Heart right ventricle (tissue), 16 donors: ENCODE measurements at regions not wholly inside any gene's neighbourhood (a gene's known extent, or its start where the extent isn't known, plus 50 kb on each side); places are given as distances from the start of the nearest gene placed in this dataset.

Experiments
- ATAC-seq, 8 donors: fragments of 200-7000 bp; cut with Tn5 transposase; one replicate each; pipeline ENCODE4 v1.9.1; 2020; ENCODE audit warnings: mild to moderate bottlenecking in 8 of 8, moderate library complexity in 8 of 8, moderate number of reproducible peaks in 1 of 8
- DNase-seq, 2 donors: peaks; one replicate each; pipeline ENCODE4 v3.0.0-alpha.2; 2020
- H3K27ac ChIP-seq, 10 donors: fragments of 200-600 bp; sonication (generic) in 2 of 10; one replicate each; pipeline versions ENCODE4 v1.5.0 to v1.8.0; 2020 to 2022; ENCODE audit warnings: mild to moderate bottlenecking in 3 of 10
- H3K27me3 ChIP-seq, 7 donors: fragments of 200-600 bp; one replicate each; pipeline ENCODE4 v1.8.0; 2021 to 2022; ENCODE audit warnings: mild to moderate bottlenecking in 2 of 7
- H3K36me3 ChIP-seq, 9 donors: fragments of 200-600 bp; sonication (generic) in 1 of 9; one replicate each; pipeline versions ENCODE4 v1.5.0 to v1.8.0; 2020 to 2022; ENCODE audit warnings: mild to moderate bottlenecking in 2 of 9
- H3K4me1 ChIP-seq, 9 donors: fragments of 200-600 bp; sonication (generic) in 1 of 9; one replicate each; pipeline versions ENCODE4 v1.5.0 to v1.8.0; 2020 to 2022; ENCODE audit warnings: mild to moderate bottlenecking in 4 of 9
- H3K4me3 ChIP-seq, 10 donors: fragments of 200-600 bp; sonication (generic) in 2 of 10; one replicate each; pipeline versions ENCODE4 v1.5.0 to v1.8.0; 2020 to 2022; ENCODE audit warnings: mild to moderate bottlenecking in 7 of 10, moderate library complexity in 2 of 10
- H3K9me3 ChIP-seq, 11 donors: fragments of 200-600 bp in 10 of 11; sonication (generic) in 2 of 11; one replicate each; pipeline versions ENCODE4 v1.5.0 to v1.8.0; 2013 to 2022; ENCODE audit warnings: mild to moderate bottlenecking in 2 of 11, control low read depth in 1 of 11, moderate library complexity in 1 of 11
- CTCF ChIP-seq, 9 donors: fragments of 200-600 bp; sonication (generic) in 2 of 9; IDR thresholded peaks; one replicate each; pipeline versions ENCODE4 v1.5.0 to v1.8.0; 2021 to 2022; ENCODE audit warnings: antibody characterized with exemption in 9 of 9, mild to moderate bottlenecking in 5 of 9, moderate library complexity in 1 of 9
- WGBS, 2 donors: extraction: QIAGEN DNeasy Blood & Tissue Kit; methylation state at CpG; one replicate each; pipeline ENCODE4 v1.1.7; 2013; ENCODE audit warnings: inconsistent platforms in 1 of 2; 5-methylcytosine and 5-hydroxymethylcytosine counted together
- intact Hi-C, 10 donors: fragments of 100-400 bp; cut with DNase I; formaldehyde crosslinking; loops; one replicate each; pipeline versions ENCODE4 v1.11.1 to v1.14.2; 2022
- donor health status: Arrhythmogenic right ventricular cardiomyopathy.
- donor health status: ischemic (EF 13 %, LVEDD 7.1; RV severe dilation, severe dysfunction).
- donor health status: healthy with polysubstance abuse.
- donor health status: DM: no; HTN: yes; CAD: no.
- donor health status: DM: no; HTN: no; CAD: no.
- donor health status: ischemic (EF 25% LVEDD 6.9; RV normal size, moderate dysfunction).
- donor health status: ischemic (EF 25% LVEDD 5.7; RV mildly dilated, moderate dysfunction).
- donor health status: healthy.
- donor health status: DM: yes; HTN: yes; CAD: no.
- donor health status: Ischemic cardiomyopathy.
- donor health status: ischemic (EF 35%, LVEDD 5.7; RV mildly dilated, moderate dysfunction).
- donor health status: nonischemic (EF 11% LVEDD 7.7; RV severe dilation, severe dysfunction).
- donor health status: DM: yes; HTN: yes; CAD: no.
- donor health status: PGD.
- donor health status: ischemic (EF 29% LVEDD 5.4; RV normal size, mild dysfunction).
- donor health status: nonischemic (EF 23%, LVEDD 6.1; RV moderate dilation, normal function).

GRCh38 chr2:56613920-56614319 is 430.1 kb downstream of the CCDC85A start:
- H3K36me3 ChIP-seq: no peaks in the 10 kb centered on the region
- DNase-seq (no peak), ATAC-seq (no peak)
- intact Hi-C loops: loop anchor here in 1 of 10 donors (10.0 kb wide), 1 partner anchor 641 kb away; no protein-coding TSS in a partner anchor
- no peaks in the 10 kb centered on the region for H3K4me1 ChIP-seq
- peaks cover 0 to 7% (median 0%) of the 10 kb centered on the region in 11 donors for H3K9me3 ChIP-seq
- H3K27ac ChIP-seq: no peak overlapping the region
- 93 to 97% methylated on average over 1 of the region's 1 CpG for WGBS, 2 donors
- TF ChIP-seq CTCF (IDR thresholded peaks at IDR 0.05): no peak
- H3K4me3 ChIP-seq: no peak overlapping the region
- H3K27me3 ChIP-seq: no peaks in the 10 kb centered on the region

- H3K9me3 ChIP-seq: peaks cover 0 to 8% (median 0%) of the 10 kb centered on the region in 11 donors
- no peaks in the 10 kb centered on the region for H3K36me3 ChIP-seq
- no peaks in the 10 kb centered on the region for H3K27me3 ChIP-seq
- intact Hi-C loops: loop anchor here in 1 of 10 donors (10.0 kb wide), 1 partner anchor 639 kb away; no protein-coding TSS in a partner anchor
- 82 to 90% methylated on average over 3 of the region's 3 CpGs for WGBS, 2 donors
- H3K4me1 ChIP-seq: no peaks in the 10 kb centered on the region
- ATAC-seq: no peak
- DNase-seq: no peak
- no peak overlapping the region for H3K27ac ChIP-seq
- no peak overlapping the region for H3K4me3 ChIP-seq
- no peak for TF ChIP-seq CTCF (IDR thresholded peaks at IDR 0.05)
Observed at GRCh38 chr2:56615760-56616159, 432.0 kb downstream of the CCDC85A start.

GRCh38 chr2:56624181-56624580 is 440.4 kb downstream of the CCDC85A start:
- H3K36me3 ChIP-seq: no peaks in the 10 kb centered on the region
- intact Hi-C loops: no loop called here
- no peak overlapping the region for H3K27ac ChIP-seq
- WGBS, 2 donors: 91 to 94% methylated on average over 1 of the region's 1 CpG
- ATAC-seq (no peak), DNase-seq (no peak)
- TF ChIP-seq CTCF (IDR thresholded peaks at IDR 0.05): no peak
- no peaks in the 10 kb centered on the region for H3K27me3 ChIP-seq
- no peak overlapping the region for H3K4me3 ChIP-seq
- H3K4me1 ChIP-seq: no peaks in the 10 kb centered on the region
- H3K9me3 ChIP-seq: peaks cover 0 to 5% (median 0%) of the 10 kb centered on the region in 11 donors

- TF ChIP-seq CTCF (IDR thresholded peaks at IDR 0.05): no peak
- WGBS, 2 donors: 81 to 84% methylated on average over 3 of the region's 3 CpGs
Observed at GRCh38 chr2:56626927-56627326, 443.1 kb downstream of the CCDC85A start.

More at GRCh38 chr2:56626927-56627326, 443.1 kb downstream of the CCDC85A start:
- no peak for DNase-seq
- no peaks in the 10 kb centered on the region for H3K4me1 ChIP-seq
- H3K4me3 ChIP-seq: no peak overlapping the region
- no peak for ATAC-seq
- no peaks in the 10 kb centered on the region for H3K27me3 ChIP-seq
- H3K27ac ChIP-seq: no peak overlapping the region
- H3K36me3 ChIP-seq: no peaks in the 10 kb centered on the region
- peaks cover 0 to under 1% (median 0%) of the 10 kb centered on the region in 11 donors for H3K9me3 ChIP-seq
- intact Hi-C loops: no loop called here
